CD4-positive, alpha-beta T cell treated with Interferon alpha-2 for 1 hour (primary cell): ENCODE measurements at regions not wholly inside any gene's neighbourhood (a gene's known extent, or its start where the extent isn't known, plus 50 kb on each side); places are given as distances from the start of the nearest gene placed in this dataset.

Experiments used
- DNase-seq, 2 donors: peaks; one replicate each; pipeline ENCODE4 v3.0.0-alpha.2; 2020 to 2022

GRCh38 chr5:66503203-66503789 is 92.9 kb upstream of the MAST4 start:
- no peak for DNase-seq

- DNase-seq: no peak
Measured at GRCh38 chr5:66507106-66507505, 89.1 kb upstream of the MAST4 start.

GRCh38 chr5:66511491-66511890 is 84.7 kb upstream of the MAST4 start:
- no peak for DNase-seq

GRCh38 chr5:66513130-66513529 is 83.1 kb upstream of the MAST4 start:
- DNase-seq: no peak

- DNase-seq: no peak
Measured at GRCh38 chr5:66515209-66515608, 81.0 kb upstream of the MAST4 start.

- DNase-seq: no peak
Measured at GRCh38 chr5:66516550-66516949, 79.6 kb upstream of the MAST4 start.

GRCh38 chr5:66517351-66517750 is 78.8 kb upstream of the MAST4 start:
- no peak for DNase-seq

GRCh38 chr5:66518052-66518451 is 78.1 kb upstream of the MAST4 start:
- no peak for DNase-seq

GRCh38 chr5:66518753-66519152 is 77.4 kb upstream of the MAST4 start:
- no peak for DNase-seq

GRCh38 chr5:66519626-66520025 is 76.6 kb upstream of the MAST4 start:
- DNase-seq: no peak

GRCh38 chr5:66520854-66521253 is 75.3 kb upstream of the MAST4 start:
- DNase-seq: no peak

GRCh38 chr5:66527478-66528035 is 68.6 kb upstream of the MAST4 start:
- DNase-seq: no peak

GRCh38 chr5:66529182-66529581 is 67.0 kb upstream of the MAST4 start:
- no peak for DNase-seq

- DNase-seq: no peak
Measured at GRCh38 chr5:66529704-66530103, 66.5 kb upstream of the MAST4 start.

- DNase-seq: no peak
Measured at GRCh38 chr5:66538126-66538525, 58.1 kb upstream of the MAST4 start.

GRCh38 chr5:66538531-66538930 is 57.7 kb upstream of the MAST4 start:
- no peak for DNase-seq

GRCh38 chr5:66540078-66540477 is 56.1 kb upstream of the MAST4 start:
- no peak for DNase-seq

GRCh38 chr5:66542711-66543110 is 53.5 kb upstream of the MAST4 start:
- no peak for DNase-seq
